Skin of body (tissue), 1 donor: ENCODE measurements at regions not wholly inside any gene's neighbourhood (a gene's known extent, or its start where the extent isn't known, plus 50 kb on each side); places are given as distances from the start of the nearest gene placed in this dataset.
A peak's percentile ranks its signal among the peaks of the same experiment; 100 is the strongest.

Experiments
- DNase-seq: peaks from one replicate; lab custom pipeline; 2025; lab: John Stamatoyannopoulos, UW

DNA sequence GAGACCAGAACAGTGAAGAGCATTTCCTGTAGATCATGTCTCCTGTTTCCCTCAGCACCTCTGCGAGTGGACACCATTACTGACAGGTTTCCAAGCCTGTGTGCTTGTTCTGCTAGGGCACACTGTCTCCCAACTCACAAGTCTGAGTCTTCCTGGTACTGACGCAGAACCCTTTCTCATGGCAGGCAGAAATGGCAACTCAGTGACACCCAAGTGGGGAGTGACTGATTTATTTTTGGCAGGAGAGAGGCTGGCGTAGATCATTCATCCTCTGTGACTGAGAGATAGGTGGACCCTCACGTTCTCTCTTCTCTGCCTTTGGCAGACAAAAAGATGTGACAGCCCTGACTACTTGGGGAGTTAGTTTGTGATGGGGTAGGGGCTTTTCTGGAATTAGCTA is 183.4 kb downstream of the RFC3 start:
- no peak for DNase-seq

DNA sequence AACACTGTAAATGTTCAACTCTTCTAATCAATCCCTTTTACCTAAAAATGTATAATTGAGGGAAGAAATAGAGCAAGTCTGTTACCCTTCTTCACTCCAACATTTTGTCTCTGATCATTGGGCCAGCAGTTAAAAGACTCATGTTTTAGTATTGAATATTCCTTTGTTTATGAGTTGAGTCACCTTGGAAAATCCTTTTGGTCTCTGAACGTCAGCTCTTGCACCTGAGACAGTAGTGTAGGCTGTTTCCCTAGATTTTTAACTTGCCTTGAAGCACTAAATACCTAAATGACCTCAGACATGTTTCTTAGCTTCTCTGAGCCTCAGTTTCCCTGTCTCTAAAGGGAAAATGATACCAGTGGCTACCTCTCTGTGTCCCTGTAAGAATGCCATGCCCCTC is 184.2 kb downstream of the RFC3 start:
- no peak for DNase-seq

GRCh38 chr13:34002924-34003323 is 185.0 kb downstream of the RFC3 start:
- DNase-seq, result no peak

DNA sequence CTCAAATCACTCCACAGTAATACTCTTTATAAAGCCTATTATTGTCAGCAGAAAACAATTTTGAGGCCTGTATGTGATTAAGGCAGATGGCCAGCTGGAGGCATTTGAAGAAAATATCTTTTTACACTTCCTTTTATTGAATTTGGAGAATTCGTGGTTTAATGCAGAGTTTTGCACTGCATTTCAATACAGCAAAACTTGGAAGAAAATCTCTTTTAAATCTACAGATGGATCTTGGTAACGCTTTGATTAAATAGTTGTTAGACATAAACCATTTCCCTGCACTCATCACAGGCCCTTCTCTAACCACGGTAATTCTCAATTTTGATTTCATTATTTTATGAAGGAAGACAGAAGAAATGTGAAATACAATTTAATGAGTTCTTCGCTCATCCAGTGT is 185.7 kb downstream of the RFC3 start:
- peak; percentile 20 for DNase-seq

GRCh38 chr13:34004676-34005075 is 186.7 kb downstream of the RFC3 start:
- DNase-seq, result no peak

GRCh38 chr13:34006011-34006410 is 188.1 kb downstream of the RFC3 start:
- peak; percentile 19 for DNase-seq

- no peak for DNase-seq
Observed at GRCh38 chr13:34011552-34012085, 193.7 kb downstream of the RFC3 start.

- DNase-seq, result no peak
Observed at GRCh38 chr13:34012382-34012781, 194.4 kb downstream of the RFC3 start.

DNA sequence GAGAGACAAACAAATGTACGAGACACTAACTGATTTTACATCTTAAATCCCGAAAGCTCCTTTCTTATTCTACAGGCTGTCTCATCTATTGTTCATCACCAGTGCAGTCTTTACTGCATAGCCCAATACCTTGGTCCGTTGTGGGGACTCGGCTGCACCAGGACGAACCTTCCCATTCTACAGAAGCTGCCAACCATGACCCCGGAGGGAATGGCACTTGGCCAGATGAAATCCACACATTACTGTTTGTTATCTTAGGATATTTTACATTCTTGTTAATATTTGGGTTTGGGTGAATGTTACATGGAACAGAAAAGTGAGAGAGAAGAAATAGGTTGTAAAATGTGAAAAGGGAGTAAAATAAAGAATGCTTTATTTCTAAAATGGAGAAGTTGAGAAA is 195.1 kb downstream of the RFC3 start:
- no peak for DNase-seq

- DNase-seq, result no peak
Observed at GRCh38 chr13:34017231-34017630, 199.3 kb downstream of the RFC3 start.

DNA sequence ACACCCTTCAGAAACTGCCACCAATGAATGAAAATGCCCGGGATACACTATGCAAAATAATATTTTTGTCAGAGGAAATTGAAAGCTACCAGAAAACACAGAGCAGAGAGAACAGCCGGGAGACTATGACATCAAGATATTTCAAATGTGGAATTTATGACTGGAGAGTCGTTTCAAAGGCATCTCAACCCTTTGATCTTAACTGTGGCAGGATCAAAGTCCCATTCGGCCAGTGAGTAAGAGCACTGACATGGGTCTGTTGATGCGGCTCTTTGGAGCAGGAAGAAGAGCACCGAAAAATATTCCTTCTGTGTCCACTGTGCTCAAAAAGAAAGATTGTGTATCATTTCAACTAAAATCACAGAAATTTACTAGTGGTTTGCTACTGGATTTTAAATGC is 201.9 kb downstream of the RFC3 start:
- no peak for DNase-seq

DNA sequence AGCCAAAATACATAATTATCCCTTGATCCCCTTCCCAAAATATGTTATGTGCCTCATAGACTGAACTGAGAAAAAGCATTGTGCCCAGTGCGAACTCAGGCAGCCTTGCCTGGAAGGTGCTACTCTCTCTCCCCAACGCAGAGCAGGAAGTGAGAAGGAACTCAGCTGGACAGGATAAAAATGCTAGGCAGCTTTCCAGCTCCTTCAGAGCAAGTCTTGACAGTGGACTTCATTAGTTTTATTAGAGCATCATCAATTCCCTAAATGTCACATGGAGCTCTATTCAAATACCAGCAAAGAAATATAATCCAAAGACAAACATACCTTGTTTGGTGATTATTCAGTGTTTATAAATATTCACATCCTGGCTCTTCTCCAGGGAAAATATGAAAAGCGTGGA is 202.4 kb downstream of the RFC3 start:
- DNase-seq, result no peak

GRCh38 chr13:34021619-34022018 is 203.7 kb downstream of the RFC3 start:
- DNase-seq, result no peak

- no peak for DNase-seq
Observed at GRCh38 chr13:34025746-34026145, 207.8 kb downstream of the RFC3 start.

DNA sequence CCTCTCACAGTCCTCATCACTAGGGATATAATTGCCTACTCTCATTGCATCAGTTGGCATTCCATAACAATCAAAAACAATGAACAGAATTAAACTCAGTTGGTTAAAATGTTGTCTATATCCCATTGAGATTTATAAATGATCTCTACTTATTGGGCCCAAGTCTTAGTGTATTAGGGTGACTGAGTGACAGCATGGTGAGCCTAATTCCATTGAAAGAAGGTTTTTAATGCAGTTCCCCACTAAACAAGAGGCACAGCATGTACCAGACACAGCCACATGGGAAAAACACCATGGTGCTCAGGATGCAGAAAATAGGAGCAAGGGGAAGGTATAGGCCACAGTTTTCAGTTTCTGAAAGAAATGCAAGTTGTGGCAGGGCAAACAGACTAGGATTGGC is 208.4 kb downstream of the RFC3 start:
- no peak for DNase-seq

DNA sequence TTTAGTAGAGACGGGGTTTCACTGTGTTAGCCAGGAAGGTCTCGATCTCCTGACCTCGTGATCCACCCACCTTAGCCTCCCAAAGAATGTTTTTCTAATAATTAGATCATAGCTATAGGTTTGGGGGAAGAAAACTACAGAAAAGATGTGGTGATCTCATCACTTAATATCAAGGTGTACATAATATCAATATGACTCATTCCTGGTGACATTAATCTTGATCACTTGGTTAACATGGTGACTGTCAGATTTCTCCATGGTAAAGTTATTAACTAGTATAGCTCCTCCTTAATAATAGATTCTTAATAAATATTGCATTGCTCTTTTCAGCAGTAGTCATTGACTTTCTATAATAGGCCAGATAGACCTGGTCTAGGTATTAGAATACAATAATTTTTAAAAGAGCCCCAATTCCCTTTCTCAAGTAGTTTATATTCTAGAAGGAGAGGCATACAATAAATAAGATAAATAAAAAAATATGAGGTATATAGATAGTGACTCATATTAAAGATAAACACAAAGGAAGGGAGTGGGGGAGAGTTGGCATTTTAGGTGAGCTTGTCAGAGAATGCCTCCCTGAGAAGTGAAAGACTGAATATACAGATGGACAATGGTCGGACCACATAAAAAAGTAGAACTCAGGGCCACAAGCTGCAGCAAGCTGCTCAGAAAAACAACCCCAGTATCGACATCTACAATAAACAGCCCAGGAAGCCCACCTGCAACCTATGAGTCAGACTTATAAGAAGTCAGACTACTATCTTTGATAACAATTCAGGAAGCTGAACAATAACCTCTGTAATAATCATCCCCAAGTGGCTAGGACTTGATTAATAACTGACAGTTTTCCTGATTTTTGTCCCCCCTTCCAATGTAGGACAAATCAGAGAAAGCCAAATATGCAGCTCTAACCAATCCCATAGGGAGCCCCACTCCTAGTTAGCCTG is 210.8 kb downstream of the RFC3 start:
- DNase-seq, result no peak

- no peak for DNase-seq
Observed at GRCh38 chr13:34030782-34031181, 212.8 kb downstream of the RFC3 start.

DNA sequence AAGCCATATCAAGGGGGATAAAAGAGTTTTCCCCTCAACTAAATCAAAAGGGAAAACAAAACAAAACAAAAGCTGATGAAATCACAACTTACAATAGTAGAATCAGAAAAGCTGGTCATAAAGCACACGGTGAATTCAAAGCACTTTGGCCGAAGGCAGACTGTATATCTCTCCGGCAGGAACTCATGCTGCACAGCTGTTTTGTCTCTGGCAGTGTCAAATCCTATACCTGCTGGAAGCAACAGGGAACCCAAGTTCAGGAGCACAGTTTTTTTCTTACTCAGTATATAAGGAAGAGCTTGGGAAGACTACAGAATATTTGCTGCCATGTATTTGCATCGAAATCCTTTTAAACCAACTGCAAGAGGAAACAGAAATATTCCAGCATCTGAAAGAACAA is 213.7 kb downstream of the RFC3 start:
- no peak for DNase-seq

- no peak for DNase-seq
Observed at GRCh38 chr13:34034411-34034810, 216.5 kb downstream of the RFC3 start.

- DNase-seq, result no peak
Observed at GRCh38 chr13:34035178-34035577, 217.2 kb downstream of the RFC3 start.

DNA sequence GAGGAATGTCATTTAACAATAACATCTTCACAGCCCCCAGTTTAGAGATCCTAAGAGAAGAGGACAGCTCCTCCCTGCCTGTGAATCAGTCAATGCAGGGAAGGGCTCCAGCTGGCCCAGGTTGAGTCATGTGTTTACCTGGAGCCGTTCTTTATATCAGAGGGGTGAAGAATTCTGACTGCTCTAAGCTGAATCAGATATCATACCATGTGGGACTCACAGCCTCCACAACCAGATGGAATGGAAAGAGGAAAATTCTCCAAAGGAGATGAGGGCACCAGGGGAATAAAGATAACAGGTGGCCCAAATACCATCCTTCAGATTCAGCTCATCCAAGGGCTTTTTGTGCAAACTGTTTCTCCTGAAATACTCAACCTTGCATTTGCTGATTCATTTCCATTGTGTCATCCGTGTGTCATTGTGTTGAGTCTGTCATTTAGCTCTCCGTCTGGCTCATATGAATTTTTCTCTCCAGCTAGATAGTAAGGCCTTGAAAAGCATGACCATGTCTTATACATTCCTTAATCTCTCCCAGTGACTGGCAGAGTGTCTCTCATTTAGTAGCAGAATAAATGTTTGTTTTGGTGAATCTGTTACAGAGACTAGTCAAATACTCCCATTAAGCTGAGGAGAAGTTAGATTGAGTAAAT is 217.9 kb downstream of the RFC3 start:
- no peak for DNase-seq

DNA sequence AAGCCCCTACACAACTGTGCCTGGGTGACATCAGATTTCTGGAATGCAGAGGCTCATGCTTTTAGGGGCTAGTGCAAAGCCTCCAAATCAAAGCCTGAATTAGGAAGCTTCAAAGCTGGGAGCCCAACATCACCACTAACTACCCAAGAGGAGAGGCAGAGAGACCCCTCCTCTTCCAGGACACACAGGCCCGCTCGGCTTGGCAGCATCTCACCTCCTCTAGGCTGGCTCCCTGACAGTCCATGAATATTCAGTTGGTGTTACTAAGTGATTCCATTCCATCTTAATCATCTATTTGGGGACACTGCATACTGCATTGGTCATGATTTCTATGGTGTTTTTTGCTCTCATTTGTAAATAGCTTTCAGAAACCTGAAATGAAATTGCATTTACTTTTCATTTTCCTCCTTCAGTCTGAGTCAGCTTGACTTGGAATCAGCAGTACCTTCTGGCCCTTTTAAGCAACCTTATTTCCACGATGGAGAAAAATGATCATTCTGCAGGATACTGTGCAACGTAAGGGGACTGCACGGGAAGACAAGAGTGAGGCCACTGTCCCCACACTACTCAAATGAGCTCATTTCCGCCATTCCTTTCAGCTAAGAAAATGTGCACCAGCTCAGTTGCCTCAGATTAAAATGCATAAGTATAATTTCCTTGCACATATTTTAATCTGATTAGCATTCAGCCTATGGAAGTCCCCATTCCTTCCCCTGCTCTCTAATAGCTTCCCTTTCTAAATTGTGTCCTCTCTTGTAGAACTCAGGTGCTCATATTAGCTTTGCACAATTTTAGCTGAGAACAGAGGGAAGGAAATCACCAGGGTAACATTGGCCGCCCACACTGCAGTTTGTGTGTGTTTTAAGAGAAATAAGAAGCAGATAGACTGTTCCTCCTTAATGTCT is 219.9 kb downstream of the RFC3 start:
- DNase-seq, result no peak
